DMS153 treated with DMSO at 0.1 percent for 48 hours (cell line): ENCODE measurements at regions not wholly inside any gene's neighbourhood (a gene's known extent, or its start where the extent isn't known, plus 50 kb on each side); places are given as distances from the start of the nearest gene placed in this dataset.

ENCODE experiments used
- DNase-seq: peaks from one replicate; lab custom pipeline; 2025; ENCODE audit not compliant: unreplicated experiment; lab: John Stamatoyannopoulos, UW

DNA sequence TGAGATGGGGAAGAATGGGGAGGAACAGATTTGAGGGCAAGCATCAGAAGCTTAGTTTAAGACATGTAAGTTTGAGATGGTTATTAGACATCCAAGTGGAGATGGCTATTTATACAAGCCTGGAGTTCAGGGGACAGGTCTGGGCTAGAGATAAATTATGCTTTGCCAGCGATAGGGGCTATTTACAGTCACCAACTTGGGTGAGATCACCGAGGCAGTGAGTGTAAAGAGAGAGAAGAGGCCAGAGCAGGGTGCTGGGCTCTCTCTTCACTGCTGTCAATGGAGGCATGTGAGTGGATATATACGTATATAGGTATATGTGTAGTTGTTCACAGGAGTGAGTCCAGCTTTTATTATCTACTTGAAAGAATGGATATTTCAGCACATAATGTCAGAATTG, 81.0 kb downstream of the QPCT start:
- no peak for DNase-seq

DNA sequence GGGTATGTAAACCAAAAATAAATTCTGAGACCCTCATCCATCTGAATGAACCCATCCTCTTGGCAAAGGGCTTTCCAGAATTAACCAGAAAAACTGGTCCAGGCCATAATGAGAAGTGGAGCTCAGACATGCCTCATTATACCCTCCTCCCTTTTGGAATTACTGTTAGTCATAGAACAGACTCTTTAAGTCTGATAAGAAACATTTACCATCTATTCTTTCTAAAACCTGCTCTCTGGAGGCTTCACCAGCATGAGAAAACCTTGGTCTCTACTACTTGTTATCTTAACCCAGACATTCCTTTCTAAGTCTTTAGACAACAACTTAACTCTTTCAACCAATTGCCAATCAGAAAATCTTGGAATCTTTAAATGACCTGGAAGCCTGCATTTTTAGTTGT, 82.8 kb downstream of the QPCT start:
- no peak for DNase-seq

DNA sequence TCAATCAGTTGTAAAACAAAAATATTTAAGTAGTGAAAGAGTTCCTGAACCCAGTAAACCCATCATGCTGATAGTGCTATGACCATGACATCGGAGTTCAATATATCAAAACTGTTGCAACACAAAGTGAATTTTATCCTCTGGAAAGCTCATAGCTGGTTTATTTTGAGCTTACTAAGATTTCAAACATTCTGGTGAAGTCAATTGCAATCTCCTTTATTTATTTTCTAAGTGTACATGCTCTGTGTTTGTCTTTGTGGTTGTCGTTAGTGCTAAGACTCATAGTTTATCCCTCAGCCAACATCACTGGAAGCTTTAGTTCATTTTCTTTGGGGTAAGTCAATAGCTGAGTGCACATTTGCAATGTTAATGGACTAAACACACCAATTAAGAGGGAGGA, 91.9 kb downstream of the QPCT start:
- DNase-seq = no peak

DNA sequence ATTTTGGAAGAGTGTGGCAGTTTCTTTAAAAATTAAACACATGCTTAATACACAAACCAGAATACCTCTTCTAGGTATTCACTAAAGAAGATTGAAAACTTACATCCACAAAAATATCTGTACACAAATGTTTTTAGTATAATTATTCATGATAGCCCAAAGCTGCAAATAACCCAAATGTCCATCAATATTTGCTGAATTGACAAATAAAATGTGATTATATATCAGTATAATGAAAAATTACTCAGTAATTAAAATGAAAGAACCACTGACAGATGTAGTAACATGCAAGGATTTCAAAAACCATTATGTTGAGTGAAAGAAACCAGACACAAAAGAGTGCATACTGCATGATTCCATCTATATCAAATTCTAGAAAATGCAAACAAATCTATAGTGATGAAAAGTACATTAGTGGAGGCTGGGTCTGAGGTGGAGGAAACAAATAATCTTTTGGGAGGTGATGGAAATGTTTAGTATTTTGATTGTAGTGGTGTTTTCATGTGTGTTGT, 94.8 kb downstream of the QPCT start:
- no peak for DNase-seq

DNA sequence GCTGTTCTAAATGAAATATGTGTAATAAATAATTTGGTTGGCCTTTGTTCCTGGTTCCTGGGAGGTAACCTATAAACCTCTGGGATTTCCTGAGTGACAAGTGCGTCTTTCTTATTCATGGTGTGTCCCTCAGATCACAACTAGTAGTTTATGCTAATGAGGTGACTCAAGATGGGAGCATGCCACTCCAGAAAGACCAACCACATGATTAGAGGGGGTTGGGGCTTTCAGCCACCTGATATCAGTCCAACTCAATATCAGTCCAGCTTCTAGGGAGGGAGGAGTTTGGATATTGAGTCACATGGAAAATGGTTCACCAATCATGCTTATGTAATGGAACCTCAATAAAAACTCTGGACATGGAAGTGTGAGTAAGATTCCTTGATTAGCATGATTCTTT, 96.6 kb downstream of the QPCT start:
- DNase-seq = no peak

DNA sequence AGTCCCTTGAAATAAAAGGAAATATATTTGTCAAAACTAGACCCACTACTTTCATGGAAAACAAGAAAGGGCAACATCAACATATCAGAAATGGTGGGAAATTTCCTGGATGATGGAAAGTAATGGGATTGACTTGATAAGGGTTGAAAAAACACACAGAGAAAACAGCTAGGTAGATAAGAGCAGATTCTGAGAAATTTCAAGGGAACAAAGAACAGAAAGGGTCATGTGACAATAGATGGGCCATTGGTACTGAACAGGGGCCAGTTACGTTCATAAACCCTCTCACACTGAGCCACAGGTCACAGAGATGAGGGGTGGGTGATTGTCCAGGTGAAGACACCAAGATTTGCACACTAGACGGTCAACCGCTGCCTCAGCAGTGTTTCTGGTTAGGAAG, 98.7 kb downstream of the QPCT start:
- no peak for DNase-seq

DNA sequence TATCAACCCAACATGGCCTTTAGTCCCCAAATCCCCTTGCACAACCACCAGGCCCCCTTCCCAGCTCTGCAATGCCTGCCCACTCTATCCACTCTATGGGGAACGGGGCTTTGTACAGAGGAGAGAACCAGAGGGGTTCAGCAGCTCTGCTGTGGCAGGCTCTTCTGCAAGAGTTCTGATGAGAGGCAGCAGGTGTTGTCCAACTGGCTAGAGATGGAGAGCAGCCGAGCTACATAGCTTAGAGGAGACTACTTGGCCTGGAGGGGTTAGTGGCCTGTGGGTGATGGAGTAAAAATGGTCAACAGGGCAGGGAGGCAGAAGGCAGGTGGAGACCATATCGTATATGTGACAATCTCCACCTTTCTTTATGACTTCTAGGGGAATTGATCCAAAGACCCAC, 103.0 kb downstream of the QPCT start:
- DNase-seq = no peak

DNA sequence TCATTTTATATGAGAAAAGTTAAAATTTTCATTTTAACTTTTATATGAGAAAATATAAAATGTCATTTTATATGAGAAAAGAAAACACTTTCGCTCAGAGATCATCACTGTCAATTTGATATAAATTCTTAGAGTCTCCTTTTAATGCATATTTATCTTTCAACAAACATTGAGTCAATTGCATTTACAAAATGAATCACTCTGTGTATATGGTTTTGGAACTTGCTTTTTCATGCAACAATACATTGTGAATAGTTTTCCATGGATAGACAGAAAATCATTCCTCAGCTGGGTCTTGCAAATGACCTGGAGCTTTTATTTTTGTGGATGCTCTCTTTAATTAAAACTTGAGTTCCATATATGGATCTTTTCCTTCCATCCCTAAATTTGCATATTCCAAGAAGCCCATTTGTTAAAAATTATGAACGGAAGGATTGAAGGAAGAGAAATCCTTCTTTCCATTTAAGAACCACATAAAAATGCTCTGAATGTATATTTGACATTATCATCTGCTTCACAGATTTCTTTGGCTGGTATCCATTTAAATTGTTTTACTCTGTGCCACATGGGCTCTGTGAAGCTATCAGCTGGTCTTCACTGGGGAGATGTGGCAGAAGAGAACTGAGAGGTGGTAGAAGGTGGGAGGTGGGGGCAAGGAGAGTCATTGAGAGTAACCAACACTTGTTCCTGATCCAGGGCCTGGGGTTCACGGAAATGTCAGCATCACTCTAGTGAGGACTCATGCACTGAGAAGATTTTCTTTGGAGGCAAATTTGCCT, 104.1 kb downstream of the QPCT start:
- no peak for DNase-seq

DNA sequence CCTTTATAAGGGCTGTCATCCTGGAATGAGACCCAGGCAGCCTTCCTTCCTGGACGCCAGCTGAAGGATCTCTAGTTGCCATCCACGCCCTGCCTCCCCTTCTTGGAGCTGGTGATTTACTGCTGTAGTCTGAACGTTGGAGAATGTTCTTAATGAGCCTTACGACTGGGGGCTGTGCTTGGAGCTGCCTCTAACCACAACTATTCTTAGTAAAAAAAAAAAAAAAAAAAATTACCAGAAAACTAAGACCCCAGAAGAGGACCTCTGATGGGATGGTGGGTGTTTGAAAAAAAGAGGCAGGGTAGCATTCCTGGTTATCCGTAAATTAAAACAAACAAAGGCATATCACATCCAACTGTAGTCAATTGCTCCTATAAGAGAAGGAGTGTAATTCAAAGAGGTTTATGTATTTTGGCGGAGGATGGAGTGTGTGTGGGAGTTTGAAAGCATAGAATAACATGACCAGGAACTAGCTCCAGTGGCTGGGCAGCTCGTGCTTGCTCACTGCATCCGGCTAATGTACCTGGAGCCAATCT, 105.4 kb downstream of the QPCT start:
- peak; percentile 45 for DNase-seq

DNA sequence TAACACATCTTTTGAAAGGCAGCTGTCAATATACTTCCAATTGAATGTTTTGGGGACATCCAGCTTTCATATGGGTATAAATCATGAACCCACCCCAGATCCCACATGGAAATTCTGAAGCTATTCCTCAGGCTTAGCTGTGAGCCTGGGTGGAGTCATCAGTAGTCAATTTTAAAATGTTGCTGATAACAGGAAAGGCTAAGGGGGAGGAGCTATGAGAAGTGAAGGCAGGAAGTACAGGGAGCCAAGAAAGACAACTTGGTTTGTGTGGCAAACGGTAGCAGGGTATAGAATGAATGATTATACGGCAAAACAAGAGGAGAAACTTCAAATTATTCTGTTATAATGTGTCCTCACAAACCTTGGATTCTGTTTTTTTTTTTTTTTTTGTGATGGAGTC, 108.6 kb downstream of the QPCT start:
- DNase-seq = no peak

DNA sequence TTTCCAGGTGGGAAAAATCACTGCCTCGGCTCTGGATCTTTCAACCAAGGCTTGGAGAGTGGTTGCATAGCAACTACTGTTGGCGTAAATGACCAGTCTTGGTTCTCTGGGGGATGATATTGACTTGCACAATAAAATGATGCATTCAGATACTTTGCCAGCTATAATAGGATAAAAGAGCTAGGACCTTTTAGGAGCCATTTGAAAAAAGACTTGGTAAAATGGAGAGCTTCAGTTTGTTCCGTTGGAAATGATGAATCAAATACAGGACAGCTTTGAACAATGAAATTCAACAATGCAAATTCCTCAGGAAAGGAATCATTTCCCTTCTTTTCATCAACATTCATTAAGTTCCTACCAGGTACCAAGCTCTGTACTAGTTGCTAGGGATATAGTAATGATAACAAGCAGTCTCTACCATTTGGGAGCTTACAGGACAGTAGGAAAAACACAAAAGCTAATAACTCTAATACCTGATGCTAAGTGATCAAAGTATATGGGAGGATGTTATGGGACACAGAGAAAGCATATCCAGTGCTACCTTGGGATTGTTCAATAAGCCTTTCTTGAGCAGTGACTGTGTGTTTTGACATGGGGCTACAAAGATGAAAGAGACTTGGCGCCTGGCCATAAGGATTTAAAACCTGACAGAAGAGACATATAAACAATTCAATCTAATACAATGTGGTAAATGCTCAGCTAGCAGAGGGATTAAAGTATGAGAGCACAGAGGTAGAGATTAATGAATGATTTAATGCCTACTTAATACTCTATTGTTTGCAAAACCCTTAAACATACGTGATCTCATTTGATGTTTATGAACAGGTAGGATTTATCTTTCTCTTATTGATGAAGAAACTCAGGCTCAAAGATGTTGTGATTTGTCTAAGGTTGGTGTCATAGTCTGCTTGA, 110.7 kb downstream of the QPCT start:
- no peak for DNase-seq

DNA sequence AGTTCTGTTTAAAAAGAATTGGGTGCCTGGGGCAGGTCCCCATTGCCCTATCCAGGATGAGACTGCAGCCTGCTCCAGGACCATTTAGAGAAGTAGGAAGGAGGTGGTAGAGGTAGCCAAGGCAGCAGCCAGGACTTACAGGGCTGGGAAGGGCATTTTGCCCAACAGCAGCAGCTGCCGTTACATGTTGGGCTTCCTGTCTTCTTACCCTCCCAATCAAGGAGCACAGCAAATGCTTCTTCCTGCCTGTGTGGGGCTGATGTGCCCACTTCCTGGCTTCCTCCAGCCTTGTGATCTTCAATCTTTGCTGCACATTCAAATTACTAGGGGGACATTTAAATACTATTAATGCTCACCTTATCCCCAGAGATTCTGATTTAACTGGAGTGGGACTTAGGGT, 112.0 kb downstream of the QPCT start:
- DNase-seq = no peak

DNA sequence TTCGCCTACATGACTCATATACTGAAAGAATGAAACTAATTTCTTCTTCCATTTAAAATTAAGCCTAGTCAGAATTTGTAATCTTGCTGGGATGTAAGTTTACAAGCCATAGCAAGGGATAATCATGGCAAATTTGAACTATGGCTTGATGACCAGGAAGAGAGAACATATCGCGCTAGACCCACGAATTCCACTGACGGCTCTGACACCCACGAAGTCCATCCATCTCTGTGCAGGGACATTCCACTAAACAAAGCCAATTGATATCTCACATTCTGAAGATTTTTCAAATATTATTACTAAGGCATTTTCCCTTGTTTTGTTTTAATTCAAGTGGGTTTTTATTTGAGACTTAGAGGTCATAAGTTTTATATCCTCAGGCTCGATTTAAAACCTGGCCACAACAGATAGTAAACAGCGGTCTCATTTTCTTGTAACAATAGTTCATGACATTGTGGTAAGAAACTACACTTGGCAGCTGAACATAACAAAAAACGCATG, 113.0 kb downstream of the QPCT start:
- no peak for DNase-seq

DNA sequence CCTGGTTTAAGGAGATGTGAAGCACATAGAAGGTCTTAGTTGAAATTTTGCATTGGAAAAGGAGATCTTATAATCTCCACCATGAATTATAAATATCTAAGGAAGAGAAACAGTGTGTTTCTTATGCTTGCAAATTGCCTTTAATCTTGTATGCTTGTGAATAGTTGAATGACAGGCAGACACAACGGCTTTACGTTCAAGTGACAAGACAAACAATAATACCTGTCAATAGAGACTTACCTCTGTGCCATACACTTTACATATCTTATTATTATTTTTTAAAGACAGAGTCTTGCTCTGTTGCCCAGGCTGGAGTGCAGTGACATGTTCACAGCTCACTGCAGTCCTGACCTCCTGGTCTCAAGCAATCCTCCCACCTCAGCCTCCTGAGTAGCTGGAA, 113.7 kb downstream of the QPCT start:
- DNase-seq = no peak

DNA sequence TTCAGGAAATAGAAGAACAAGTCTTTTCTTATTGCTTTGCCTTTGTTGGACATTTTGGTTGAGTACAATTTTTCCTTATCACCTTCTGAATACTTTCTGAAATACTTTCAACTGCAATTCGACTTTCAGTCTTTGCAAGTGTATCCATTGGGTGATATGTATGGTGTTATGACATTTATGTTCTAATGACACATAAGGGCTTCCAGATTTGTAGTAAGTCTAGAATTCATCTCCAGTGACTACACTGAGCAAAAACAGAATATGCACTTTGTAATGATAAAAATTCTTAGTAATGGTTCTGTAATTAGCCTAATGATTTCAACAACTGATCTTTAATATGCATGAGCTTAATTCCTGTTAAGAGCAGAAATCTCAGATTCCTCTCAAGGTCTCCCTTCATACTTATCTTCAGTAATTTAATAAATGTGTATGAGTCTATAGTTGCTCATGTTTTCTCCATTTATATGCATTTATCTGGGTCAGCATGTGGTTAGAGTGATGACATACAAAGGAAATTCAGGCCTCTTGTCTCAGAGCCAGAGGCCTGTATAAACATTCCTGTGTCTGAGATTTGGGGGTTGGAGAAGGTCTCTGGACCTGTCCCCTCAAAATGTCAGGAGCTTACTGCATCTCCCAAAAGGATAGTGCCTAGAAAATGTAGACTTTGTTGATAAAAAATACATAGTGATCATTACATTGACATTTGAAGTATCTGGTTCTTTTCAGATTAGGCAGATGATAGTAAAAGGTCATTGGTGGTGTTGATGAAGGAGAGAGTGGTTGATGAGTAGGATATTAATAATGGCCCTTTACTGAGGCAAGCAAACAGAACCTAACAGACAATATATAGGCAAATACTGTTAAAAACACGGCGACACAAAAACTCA, 114.9 kb downstream of the QPCT start:
- DNase-seq = no peak

DNA sequence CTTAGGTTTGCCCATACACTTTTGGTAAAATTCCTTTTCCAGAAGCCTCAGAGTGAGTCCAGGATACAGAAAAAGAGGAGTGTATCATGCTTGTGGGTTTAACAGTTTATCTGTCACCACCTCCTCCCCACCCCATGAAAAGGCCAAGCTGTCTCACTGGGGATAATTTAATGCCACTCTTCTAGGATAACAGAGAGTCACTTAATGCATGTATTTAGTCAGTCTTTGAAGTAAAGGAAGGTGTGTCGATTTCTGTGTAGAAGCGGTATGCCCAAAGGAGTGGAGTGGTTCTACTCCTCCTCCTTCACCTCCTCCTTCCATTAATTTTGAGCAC, 116.4 kb downstream of the QPCT start:
- no peak for DNase-seq

DNA sequence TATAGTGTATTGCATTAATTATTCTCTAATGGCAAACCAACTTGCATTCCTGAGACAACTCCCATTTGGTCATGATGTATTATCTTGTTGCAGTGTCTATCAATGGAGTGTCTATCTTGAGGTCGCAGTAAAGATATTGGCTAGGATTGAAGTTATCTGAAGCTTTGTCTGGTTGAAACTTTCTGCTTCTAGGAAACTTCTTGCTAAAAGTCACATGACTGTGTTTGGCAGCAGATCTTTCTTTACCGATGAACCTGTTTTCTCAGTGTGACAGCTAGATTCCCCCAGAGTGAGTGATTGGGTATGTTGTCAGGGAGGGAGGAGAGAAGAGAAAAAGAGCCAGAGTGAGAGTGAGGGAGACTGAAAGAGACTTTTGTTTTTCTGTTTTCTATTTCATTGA, 119.6 kb downstream of the QPCT start:
- no peak for DNase-seq

DNA sequence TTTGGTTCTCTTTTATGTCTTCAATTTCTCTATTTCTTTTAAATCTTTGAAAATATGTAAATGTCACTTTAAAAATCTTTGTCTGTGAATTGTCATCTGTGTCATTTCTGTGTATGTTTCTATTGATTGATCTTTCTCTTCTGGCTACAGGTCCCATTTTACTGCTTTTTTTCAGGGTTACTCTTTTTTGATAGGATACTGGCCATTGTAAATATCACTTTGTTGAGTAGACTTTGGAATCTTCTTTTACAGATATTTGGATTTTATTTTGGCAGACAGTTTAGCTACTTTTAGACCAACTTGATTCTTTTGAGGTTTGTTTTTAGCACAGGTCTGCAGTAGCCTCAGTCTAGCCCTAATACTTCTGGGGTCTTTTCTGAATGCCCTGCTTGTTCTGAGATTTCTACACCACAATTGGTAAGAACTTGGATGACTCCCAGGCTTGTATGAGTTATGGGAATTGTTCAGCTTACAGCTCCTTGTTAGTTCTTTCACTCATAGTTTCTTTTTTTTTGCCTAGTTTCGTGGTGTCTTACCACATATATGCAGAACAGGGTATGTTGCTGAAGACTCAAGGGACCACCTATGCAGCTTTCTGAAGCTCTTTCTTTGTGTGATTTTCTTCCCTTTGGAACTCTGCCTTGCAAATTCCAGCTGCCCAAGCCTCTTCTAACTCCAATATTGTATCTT, 122.2 kb downstream of the QPCT start:
- no peak for DNase-seq

DNA sequence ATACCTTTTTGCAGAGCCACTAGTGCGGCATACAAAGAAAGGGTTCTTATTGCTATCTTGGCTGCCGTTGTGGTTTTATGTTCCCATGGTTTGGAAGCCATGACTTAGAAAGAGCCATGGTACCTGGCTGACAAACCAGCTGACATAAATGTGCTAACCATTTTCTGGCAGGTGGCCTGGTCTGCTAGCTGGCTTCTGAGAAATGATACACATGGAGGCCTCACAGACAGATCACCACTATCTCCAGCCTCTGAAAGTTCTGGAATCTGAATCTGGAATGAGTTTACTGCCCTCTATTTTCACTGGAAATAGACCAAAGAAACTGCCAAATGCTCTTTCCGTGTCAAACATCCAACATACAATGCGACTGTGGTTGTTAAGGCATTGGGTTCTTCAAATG, 123.7 kb downstream of the QPCT start:
- DNase-seq = no peak

DNA sequence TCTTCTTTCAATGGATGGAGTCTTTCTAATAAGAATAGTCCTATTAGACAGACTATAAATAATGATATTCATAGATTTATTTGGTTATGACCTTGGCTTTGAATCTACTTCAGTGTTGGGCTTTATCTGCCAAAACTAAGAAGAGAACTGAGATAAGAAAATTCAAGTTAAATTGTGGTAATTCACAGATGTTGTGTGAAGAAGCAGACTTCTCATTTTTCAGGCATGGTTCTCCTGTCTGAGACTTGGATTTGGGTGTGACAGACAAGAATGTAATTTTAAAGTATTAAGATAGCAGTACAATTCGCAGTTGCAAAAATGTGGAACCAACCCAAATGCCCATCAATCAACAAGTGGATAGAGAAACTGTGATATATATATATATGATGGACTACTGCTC, 124.7 kb downstream of the QPCT start:
- no peak for DNase-seq
